HepG2 (cell line): ENCODE measurements at regions not wholly inside any gene's neighbourhood (a gene's known extent, or its start where the extent isn't known, plus 50 kb on each side); places are given as distances from the start of the nearest gene placed in this dataset.

Experiments used
- ATAC-seq: fragments of 200-7000 bp; cut with Tn5 transposase; 3 replicates; pipeline ENCODE4 v1.9.1; 2020; ENCODE audit warnings: mild to moderate bottlenecking, moderate library complexity
- BruUV-seq: library from RNA; stranded (reverse); fragments of 400-500 nt; replicated peaks from 2 replicates; lab custom pipeline; 2021; lab: Mats Ljungman, UMichigan
- CTCF ChIA-PET: fragments of 300-600 bp; formaldehyde crosslinking; extraction: SDS; loops from one replicate; lab custom pipeline; 2021; ENCODE audit warnings: low total read pairs, inconsistent platforms, low intra/inter-chr PET ratio; lab: Yijun Ruan, JAX
- POLR2A ChIA-PET: fragments of 350-600 bp; sonication (Branson Sonifier 250); formaldehyde crosslinking; loops from one replicate; lab custom pipeline; 2020; ENCODE audit warnings: antibody characterized with exemption, inconsistent platforms; lab: Yijun Ruan, JAX
- DNase-seq: peaks from one replicate; pipeline ENCODE4 v3.0.0-alpha.2; 2015; ENCODE audit warnings: low spot score
- FAIRE-seq: peaks from 3 replicates; lab custom pipeline; 2011; peaks lifted over from hg19 to GRCh38; lab: Jason Lieb, UNC
- H2AFZ ChIP-seq: one replicate; pipeline ENCODE4 v1.6.1; 2011; ENCODE audit warnings: low read length, inconsistent platforms
- H3K27ac ChIP-seq: fragments of 300-600 bp; 3 replicates; pipeline ENCODE4 v1.8.0; 2011; ENCODE audit warnings: mixed run types, mild to moderate bottlenecking, mixed read lengths, low read length, inconsistent platforms; ENCODE audit not compliant: insufficient read depth; ENCODE audit errors: extremely low read length
- H3K27me3 ChIP-seq, 2 experiments: fragments of 200-600 bp in 1 of 2; 2 replicates in 1 of 2; 3 replicates in 1 of 2; pipeline versions ENCODE4 v1.6.0 to v1.8.0; 2011; ENCODE audit warnings: low read length in 2 of 2, mild to moderate bottlenecking in 2 of 2, moderate library complexity in 2 of 2, inconsistent platforms in 1 of 2; ENCODE audit not compliant: insufficient read depth in 2 of 2, control insufficient read depth in 1 of 2
- H3K36me3 ChIP-seq, 2 experiments: fragments of 200-600 bp in 1 of 2; replicated peaks in 1 of 2; 2 replicates in 1 of 2; 3 replicates in 1 of 2; pipeline versions ENCODE4 v1.5.1 to v1.8.0; 2011; ENCODE audit warnings: low read length in 2 of 2, inconsistent platforms in 1 of 2; ENCODE audit not compliant: insufficient read depth in 2 of 2, control insufficient read depth in 1 of 2
- H3K4me1 ChIP-seq: 2 replicates; pipeline ENCODE4 v1.5.1; 2012; ENCODE audit warnings: low read length, inconsistent platforms; ENCODE audit not compliant: insufficient read depth
- H3K4me2 ChIP-seq: 2 replicates; pipeline ENCODE4 v1.6.0; 2011; ENCODE audit warnings: low read depth, low read length, inconsistent platforms
- H3K4me3 ChIP-seq, 3 experiments: fragments of 200-600 bp in 1 of 3; sonication (generic), shearing (Covaris generic) in 1 of 3; replicated peaks in 1 of 3; 2 replicates each; pipeline ENCODE4 v1.5.1; 2011 to 2016; ENCODE audit warnings: low read length in 3 of 3, inconsistent platforms in 2 of 3, low read depth in 2 of 3, mild to moderate bottlenecking in 2 of 3, control low read depth in 1 of 3, mixed read lengths in 1 of 3; ENCODE audit not compliant: insufficient read depth in 1 of 3
- H3K79me2 ChIP-seq: one replicate; pipeline ENCODE4 v1.6.1; 2011; ENCODE audit warnings: low read length, inconsistent platforms; ENCODE audit not compliant: insufficient read depth
- H3K9ac ChIP-seq: 2 replicates; pipeline ENCODE4 v1.6.0; 2011; ENCODE audit warnings: mild to moderate bottlenecking, low read depth, low read length, inconsistent platforms; ENCODE audit not compliant: insufficient read depth
- H3K9me3 ChIP-seq: 2 replicates; pipeline ENCODE4 v1.5.1; 2012; ENCODE audit warnings: mild to moderate bottlenecking, low read length
- H4K20me1 ChIP-seq: 2 replicates; pipeline ENCODE4 v1.6.0; 2011; ENCODE audit warnings: inconsistent platforms, mild to moderate bottlenecking, low read length, moderate library complexity; ENCODE audit not compliant: insufficient read depth
- AGO1 ChIP-seq: fragments of 200-400 bp; formaldehyde crosslinking; IDR thresholded peaks from 2 replicates; pipeline ENCODE4 v1.6.1; 2017; ENCODE audit warnings: mild to moderate bottlenecking, low read depth, low read length, moderate library complexity; ENCODE audit not compliant: poor library complexity, severe bottlenecking
- ARNTL ChIP-seq: sonication (generic); formaldehyde crosslinking; IDR thresholded peaks from 2 replicates; pipeline ENCODE4 v1.4.0; 2020; ENCODE audit warnings: mild to moderate bottlenecking, missing genetic modification reagents
- ATF1 ChIP-seq: IDR thresholded peaks from 2 replicates; pipeline ENCODE4 v1.6.1; 2016; ENCODE audit warnings: mild to moderate bottlenecking, control low read depth
- EED ChIP-seq: sonication (generic); formaldehyde crosslinking; IDR thresholded peaks from 2 replicates; pipeline ENCODE4 v1.5.0; 2020; ENCODE audit warnings: mild to moderate bottlenecking, missing genetic modification reagents
- GABPA ChIP-seq, 2 experiments: IDR thresholded peaks; 2 replicates each; pipeline ENCODE4 v1.6.1; 2011 to 2016; ENCODE audit warnings: low read depth in 2 of 2, low read length in 1 of 2, missing biosample characterization in 1 of 2, missing genetic modification characterization in 1 of 2
- HNRNPH1 ChIP-seq: fragments of 200-400 bp; formaldehyde crosslinking; optimal IDR thresholded peaks from 2 replicates; pipeline ENCODE3; 2017; ENCODE audit warnings: mild to moderate bottlenecking, low read depth, low read length
- HOXA7 ChIP-seq: sonication (generic); formaldehyde crosslinking; IDR thresholded peaks from 2 replicates; pipeline ENCODE4 v1.8.1; 2022; ENCODE audit warnings: mild to moderate bottlenecking, missing genetic modification reagents, moderate library complexity
- KLF13 ChIP-seq: sonication (generic); formaldehyde crosslinking; IDR thresholded peaks from 2 replicates; pipeline ENCODE4 v1.4.0; 2020; ENCODE audit warnings: mild to moderate bottlenecking, missing genetic modification reagents
- NFE2 ChIP-seq: sonication (generic); formaldehyde crosslinking; IDR thresholded peaks from 2 replicates; pipeline ENCODE4 v1.4.0; 2020; ENCODE audit warnings: missing genetic modification reagents
- ONECUT2 ChIP-seq: sonication (generic); formaldehyde crosslinking; IDR thresholded peaks from 2 replicates; pipeline ENCODE4 v1.4.0; 2020; ENCODE audit warnings: missing genetic modification reagents
- PHF8 ChIP-seq: sonication (generic); formaldehyde crosslinking; IDR thresholded peaks from 2 replicates; pipeline ENCODE4 v1.5.0; 2020; ENCODE audit warnings: missing genetic modification reagents
- SKI ChIP-seq: fragments of 450-650 bp; IDR thresholded peaks from one replicate; pipeline ENCODE4 v1.6.1; 2018; ENCODE audit warnings: mild to moderate bottlenecking; ENCODE audit not compliant: partially characterized antibody
- SOX6 ChIP-seq, 2 experiments: fragments of 450-650 bp in 1 of 2; sonication (generic) in 1 of 2; formaldehyde crosslinking in 1 of 2; IDR thresholded peaks; 2 replicates each; pipeline versions ENCODE4 v1.4.0 to v1.6.1; 2017 to 2020; ENCODE audit warnings: antibody characterized with exemption in 1 of 2, mild to moderate bottlenecking in 1 of 2, missing genetic modification reagents in 1 of 2
- SP5 ChIP-seq: IDR thresholded peaks from 2 replicates; pipeline ENCODE4 v1.6.1; 2016; ENCODE audit warnings: low read depth, borderline replicate concordance
- SPEN ChIP-seq: sonication (generic); formaldehyde crosslinking; IDR thresholded peaks from 2 replicates; pipeline ENCODE4 v1.5.1; 2020; ENCODE audit warnings: low read depth, mild to moderate bottlenecking, missing genetic modification reagents
- ZGPAT ChIP-seq: IDR thresholded peaks from 2 replicates; pipeline ENCODE4 v1.6.1; 2016; ENCODE audit warnings: mild to moderate bottlenecking
- ZNF614 ChIP-seq: IDR thresholded peaks from 2 replicates; pipeline ENCODE4 v1.6.1; 2018; ENCODE audit warnings: missing biosample characterization, missing genetic modification reagents, inconsistent platforms, borderline replicate concordance
- ZNF7 ChIP-seq: IDR thresholded peaks from 2 replicates; pipeline ENCODE4 v1.6.1; 2016; ENCODE audit warnings: missing biosample characterization, missing genetic modification reagents
- WGBS: methylation state at CpG from one replicate; pipeline ENCODE4 v1.1.6; 2017; ENCODE audit warnings: low lambda C conversion rate; 5-methylcytosine and 5-hydroxymethylcytosine counted together
- in situ Hi-C: cut with HindIII; loops from 2 replicates; pipeline ENCODE4 v1.10.0; 2017; ENCODE audit warnings: low pct_unique_long_range_greater_than_20kb; ENCODE audit not compliant: extremely low pct_ligation_motif_present
- intact Hi-C: fragments of 100-400 bp; cut with micrococcal nuclease; formaldehyde crosslinking; loops from one replicate; pipeline ENCODE4 v1.10.0; 2022; ENCODE audit not compliant: unreplicated experiment

GRCh38 chr16:64011650-64012049 is 1110.2 kb downstream of the CDH11 start (continued):
- TF ChIP-seq GABPA (IDR thresholded peaks at IDR 0.05; ENCODE audit: low read depth, low read length) (no peak), GABPA (CRISPR knock-in tag; IDR thresholded peaks at IDR 0.05; ENCODE audit: low read depth) (no peak), EED (no peak)

- FAIRE-seq: no peak
- 9% methylated on average over 2 of the region's 2 CpGs for WGBS
- BruUV-seq: no TSS peak
- no peak for TF ChIP-seq HOXA7 (CRISPR knock-in tag)
- H4K20me1 ChIP-seq: no peaks in the 10 kb centered on the region
- no peak overlapping the region for H2AFZ ChIP-seq
- in situ Hi-C loops: no loop called here
- no peak for ATAC-seq
- H3K79me2 ChIP-seq: no peaks in the 10 kb centered on the region
- H3K4me1 ChIP-seq: no peaks in the 10 kb centered on the region
- H3K9me3 ChIP-seq: 0 out of 2 replicates have a peak, but pooled peaks cover 19% of the 10 kb centered on the region
- POLR2A ChIA-PET: no interaction called here
- no peak overlapping the region for H3K4me2 ChIP-seq
- H3K27ac ChIP-seq: no peak overlapping the region
- CTCF ChIA-PET: no interaction called here
- H3K36me3 ChIP-seq: no peaks in the 10 kb centered on the region
- H3K4me3 ChIP-seq: no peak overlapping the region
- H3K27me3 ChIP-seq: no peaks in the 10 kb centered on the region
- intact Hi-C loops: no loop called here
- no peak overlapping the region for H3K9ac ChIP-seq
- no peak for DNase-seq
These were observed 1113.7 kb downstream of the CDH11 start for GRCh38 chr16:64008131-64008530.

GRCh38 chr16:64004116-64004515 is 1117.7 kb downstream of the CDH11 start:
- Histone ChIP-seq H4K20me1 (no peaks in the 10 kb centered on the region), H3K27me3 (no peaks in the 10 kb centered on the region), H3K4me1 (no peaks in the 10 kb centered on the region), H3K9ac (no peak overlapping the region), H3K4me2 (no peak overlapping the region), H3K27ac (no peak overlapping the region), H2AFZ (no peak overlapping the region), H3K4me3 (no peak overlapping the region), H3K79me2 (no peaks in the 10 kb centered on the region), H3K36me3 (no peaks in the 10 kb centered on the region), H3K9me3 (0 out of 2 replicates have a peak, but pooled peaks cover 12% of the 10 kb centered on the region)
- whole genome bisulfite sequencing: 7% methylated on average over 1 of the region's 1 CpG
- CTCF ChIA-PET: no interaction called here
- intact Hi-C loops: no loop called here
- BruUV-seq: no TSS peak
- TF ChIP-seq ZGPAT (CRISPR knock-in tag) (no peak), KLF13 (CRISPR knock-in tag) (no peak), SP5 (CRISPR knock-in tag) (no peak), SPEN (no peak), ONECUT2 (CRISPR knock-in tag) (no peak), ZNF7 (no peak), ATF1 (no peak), SOX6 (IDR thresholded peaks at IDR 0.05) (no peak), SOX6 (CRISPR knock-in tag; IDR thresholded peaks at IDR 0.05) (no peak), SKI (no peak), PHF8 (CRISPR knock-in tag) (no peak), ARNTL (CRISPR knock-in tag) (no peak), AGO1 (no peak), NFE2 (CRISPR knock-in tag) (no peak), ZNF614 (CRISPR knock-in tag) (no peak), HNRNPH1 (no peak)
- DNase-seq (no peak), ATAC-seq (no peak), FAIRE-seq (no peak)
- in situ Hi-C loops: no loop called here
- POLR2A ChIA-PET: no interaction called here
